Testis (tissue), 2 donors: ENCODE measurements at regions not wholly inside any gene's neighbourhood (a gene's known extent, or its start where the extent isn't known, plus 50 kb on each side); places are given as distances from the start of the nearest gene placed in this dataset.

Experiments
- DNase-seq: peaks from one replicate; pipeline ENCODE4 v3.0.0-alpha.2; 2019
- H3K27ac ChIP-seq, 2 donors: fragments of 200-600 bp; sonication (generic); one replicate each; pipeline ENCODE4 v1.5.1; 2019
- H3K27me3 ChIP-seq: fragments of 200-600 bp; sonication (generic); one replicate; pipeline ENCODE4 v1.5.1; 2019
- H3K36me3 ChIP-seq: fragments of 200-600 bp; sonication (generic); one replicate; pipeline ENCODE4 v1.5.1; 2017; ENCODE audit warnings: low read depth; ENCODE audit errors: missing control alignments
- H3K4me1 ChIP-seq: fragments of 200-600 bp; sonication (generic); one replicate; pipeline ENCODE4 v1.5.1; 2019
- H3K4me3 ChIP-seq, 2 donors: fragments of 200-600 bp; sonication (generic); one replicate each; pipeline ENCODE4 v1.5.1; 2017 to 2019
- H3K9me3 ChIP-seq: fragments of 200-600 bp; sonication (generic); one replicate; pipeline ENCODE4 v1.5.1; 2017
- POLR2A ChIP-seq: fragments of 450-650 bp; IDR thresholded peaks from one replicate; pipeline ENCODE4 v1.6.1; 2017; ENCODE audit warnings: antibody characterized with exemption, mild to moderate bottlenecking, moderate library complexity
- WGBS, 2 donors: methylation state at CpG; one replicate each; pipeline ENCODE4 v1.1.5; 2018; 5-methylcytosine and 5-hydroxymethylcytosine counted together
- intact Hi-C: fragments of 100-400 bp; cut with DNase I; formaldehyde crosslinking; loops from one replicate; pipeline ENCODE4 v1.15.1; 2023; ENCODE audit warnings: low total_unique reads
- TF ChIP-seq, protein P1 (sequence below), 3 experiments: fragments of 450-650 bp in 2 of 3; fragments of 200-600 bp in 1 of 3; sonication (generic) in 1 of 3; IDR thresholded peaks; one replicate each; pipeline ENCODE4 v1.5.1; 2016 to 2019; ENCODE audit warnings: antibody characterized with exemption in 3 of 3, mild to moderate bottlenecking in 2 of 3, moderate library complexity in 1 of 3

DNA sequence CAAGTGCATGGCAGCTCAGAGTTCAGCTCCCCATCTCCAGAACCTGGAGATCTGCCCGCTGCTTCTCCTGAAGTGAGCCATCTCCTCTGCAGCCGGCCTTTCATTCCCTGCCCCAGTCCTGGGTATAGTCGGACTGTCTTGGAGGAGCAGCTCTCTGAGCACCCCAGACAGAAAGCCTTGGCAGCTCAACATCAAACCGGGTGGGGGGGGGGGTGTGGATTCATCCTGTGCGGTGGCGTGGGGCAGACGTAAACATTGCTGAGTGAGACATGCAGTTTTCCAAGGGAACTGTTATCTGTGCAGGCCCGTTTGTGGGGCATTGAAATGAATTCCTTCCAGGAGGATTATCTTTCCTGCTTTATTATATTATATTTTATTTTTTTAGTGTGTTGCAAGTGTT is 125.9 kb upstream of the MYCN start:
- no peak for DNase-seq
- 45 to 59% methylated on average over 7 to 8 of the region's 8 CpGs for WGBS, 2 donors
- Histone ChIP-seq H3K27me3 (no peaks in the 10 kb centered on the region), H3K9me3 (no peaks in the 10 kb centered on the region), H3K4me1 (peaks cover 23% of the 10 kb centered on the region), H3K4me3 (no peak overlapping the region), H3K27ac (no peak overlapping the region), H3K36me3 (no peaks in the 10 kb centered on the region)
- no peak for TF ChIP-seq POLR2A
- TF ChIP-seq, protein P1, sequence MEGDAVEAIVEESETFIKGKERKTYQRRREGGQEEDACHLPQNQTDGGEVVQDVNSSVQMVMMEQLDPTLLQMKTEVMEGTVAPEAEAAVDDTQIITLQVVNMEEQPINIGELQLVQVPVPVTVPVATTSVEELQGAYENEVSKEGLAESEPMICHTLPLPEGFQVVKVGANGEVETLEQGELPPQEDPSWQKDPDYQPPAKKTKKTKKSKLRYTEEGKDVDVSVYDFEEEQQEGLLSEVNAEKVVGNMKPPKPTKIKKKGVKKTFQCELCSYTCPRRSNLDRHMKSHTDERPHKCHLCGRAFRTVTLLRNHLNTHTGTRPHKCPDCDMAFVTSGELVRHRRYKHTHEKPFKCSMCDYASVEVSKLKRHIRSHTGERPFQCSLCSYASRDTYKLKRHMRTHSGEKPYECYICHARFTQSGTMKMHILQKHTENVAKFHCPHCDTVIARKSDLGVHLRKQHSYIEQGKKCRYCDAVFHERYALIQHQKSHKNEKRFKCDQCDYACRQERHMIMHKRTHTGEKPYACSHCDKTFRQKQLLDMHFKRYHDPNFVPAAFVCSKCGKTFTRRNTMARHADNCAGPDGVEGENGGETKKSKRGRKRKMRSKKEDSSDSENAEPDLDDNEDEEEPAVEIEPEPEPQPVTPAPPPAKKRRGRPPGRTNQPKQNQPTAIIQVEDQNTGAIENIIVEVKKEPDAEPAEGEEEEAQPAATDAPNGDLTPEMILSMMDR (IDR thresholded peaks at IDR 0.05): no peak
- intact Hi-C loops: no loop called here

DNA sequence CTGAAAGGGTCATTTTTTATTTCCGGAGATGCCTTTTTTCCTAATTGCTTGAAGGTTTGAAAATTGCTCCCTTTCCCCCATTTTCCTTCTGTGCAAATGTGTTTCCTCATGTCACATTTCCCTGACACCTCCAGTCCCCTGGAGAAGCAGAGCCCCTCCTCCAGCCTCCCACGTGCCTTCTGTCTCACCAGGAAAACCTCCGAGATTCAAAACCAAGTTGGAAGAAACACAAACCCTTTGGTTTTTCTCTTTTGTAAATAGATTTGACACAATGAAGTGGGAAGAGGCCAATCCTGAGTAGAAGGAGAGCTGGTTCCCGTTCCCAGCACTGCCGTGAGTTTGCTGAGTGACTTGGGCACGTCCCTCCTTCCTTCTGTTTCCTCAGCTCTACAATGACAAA is 125.4 kb upstream of the MYCN start:
- 58 to 72% methylated on average over 6 of the region's 6 CpGs for WGBS, 2 donors
- intact Hi-C loops: no loop called here

DNA sequence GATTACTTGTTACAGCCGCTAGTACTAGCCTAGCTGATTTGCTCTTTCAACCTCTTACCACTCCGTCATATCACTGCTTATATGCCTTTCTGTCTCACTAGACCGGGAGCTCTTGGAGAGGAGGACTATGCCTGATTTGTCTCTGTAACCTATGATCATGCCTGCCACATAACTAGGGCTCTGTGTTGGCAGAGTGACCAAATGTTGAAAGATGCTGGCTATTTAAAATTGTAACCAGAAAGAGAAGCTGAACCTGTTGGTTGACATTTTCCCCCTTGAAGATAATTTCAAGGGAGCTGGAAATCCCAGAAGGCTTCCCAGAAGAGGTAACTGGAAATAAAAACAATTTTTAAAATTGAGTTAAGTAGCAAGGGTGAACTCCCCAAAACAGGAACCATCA is 124.1 kb upstream of the MYCN start:
- no peaks in the 10 kb centered on the region for H3K27me3 ChIP-seq
- H3K27ac ChIP-seq: no peak overlapping the region
- TF ChIP-seq POLR2A: no peak
- TF ChIP-seq, protein P1 (IDR thresholded peaks at IDR 0.05): no peak
- H3K4me1 ChIP-seq: peaks cover 17% of the 10 kb centered on the region
- WGBS, 2 donors: 87 to 93% methylated on average over 3 of the region's 3 CpGs
- no peak overlapping the region for H3K4me3 ChIP-seq
- H3K9me3 ChIP-seq: no peaks in the 10 kb centered on the region
- intact Hi-C loops: no loop called here
- DNase-seq: no peak
- H3K36me3 ChIP-seq: no peaks in the 10 kb centered on the region

More for the DNA sequence above, 125.4 kb upstream of the MYCN start:
- Histone ChIP-seq H3K27me3 (no peaks in the 10 kb centered on the region), H3K36me3 (no peaks in the 10 kb centered on the region), H3K27ac (no peak overlapping the region), H3K4me3 (no peak overlapping the region), H3K9me3 (no peaks in the 10 kb centered on the region), H3K4me1 (peaks cover 23% of the 10 kb centered on the region)
- no peak for TF ChIP-seq POLR2A
- TF ChIP-seq, protein P1 (IDR thresholded peaks at IDR 0.05): no peak
- DNase-seq: no peak

DNA sequence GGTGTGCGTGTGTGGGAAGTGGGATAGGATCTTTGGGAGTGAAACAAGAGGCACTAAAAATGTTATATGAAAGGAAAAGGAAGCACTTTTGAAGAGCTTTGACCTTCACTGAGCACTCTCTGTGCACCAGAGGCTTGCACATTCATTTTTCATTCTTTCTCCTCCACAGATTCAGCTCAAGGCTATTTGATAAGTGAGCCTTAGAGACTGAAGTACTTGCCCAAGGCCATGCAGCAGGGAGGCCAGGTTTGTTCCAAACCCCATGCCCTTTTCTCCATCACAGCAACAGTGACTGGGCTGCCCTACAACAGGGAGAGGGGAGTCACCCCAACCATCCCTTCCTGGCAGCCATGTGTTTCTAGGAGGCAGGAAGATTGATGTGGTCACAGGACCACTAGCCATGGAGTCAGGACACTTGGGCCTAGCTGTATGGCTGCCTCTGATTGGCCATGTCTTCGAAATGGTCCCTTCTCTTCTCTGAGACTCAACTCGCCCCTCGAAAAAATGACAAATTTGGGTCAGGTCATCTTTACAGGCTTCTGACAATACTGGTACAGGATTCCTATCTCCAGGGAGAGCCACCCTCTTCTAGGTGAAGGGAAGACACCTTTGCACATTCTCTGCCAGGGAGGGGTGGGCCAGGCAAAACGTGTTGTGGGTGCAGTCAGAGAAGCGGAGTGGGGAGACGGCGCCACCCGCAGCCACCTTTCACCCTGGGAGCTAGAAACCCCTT is 123.5 kb upstream of the MYCN start:
- 78 to 85% methylated on average over 9 of the region's 9 CpGs for WGBS, 2 donors
- Histone ChIP-seq H3K27ac (no peak overlapping the region), H3K27me3 (no peaks in the 10 kb centered on the region), H3K36me3 (no peaks in the 10 kb centered on the region), H3K4me1 (peaks cover 17% of the 10 kb centered on the region), H3K4me3 (no peak overlapping the region), H3K9me3 (no peaks in the 10 kb centered on the region)
- intact Hi-C loops: no loop called here
- DNase-seq: no peak
- TF ChIP-seq POLR2A: no peak
- TF ChIP-seq, protein P1 (IDR thresholded peaks at IDR 0.05): no peak

DNA sequence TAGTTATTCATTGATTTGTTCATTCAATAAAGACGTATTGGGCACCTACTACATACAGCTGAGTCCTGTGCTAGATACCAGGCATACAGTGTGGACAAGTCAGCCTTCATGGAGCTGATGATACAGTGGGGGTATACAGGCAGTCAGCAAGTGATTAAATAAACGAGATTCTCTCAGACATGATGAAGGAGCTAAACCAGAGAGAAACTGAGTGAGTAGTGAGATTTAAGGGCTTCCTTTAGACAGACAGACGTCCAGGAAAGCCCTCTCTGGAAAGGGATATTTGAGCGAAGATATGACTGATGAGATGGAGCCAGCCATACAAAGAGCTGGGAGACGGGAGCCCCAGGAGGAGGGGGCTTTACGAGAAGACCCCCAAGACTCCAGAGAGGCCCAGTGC is 122.6 kb upstream of the MYCN start:
- no peak for DNase-seq
- H3K27me3 ChIP-seq: no peaks in the 10 kb centered on the region
- intact Hi-C loops: no loop called here
- no peaks in the 10 kb centered on the region for H3K9me3 ChIP-seq
- peaks cover 17% of the 10 kb centered on the region for H3K4me1 ChIP-seq
- WGBS, 2 donors: 83 to 85% methylated on average over 6 of the region's 6 CpGs
- TF ChIP-seq POLR2A: no peak
- TF ChIP-seq, protein P1 (IDR thresholded peaks at IDR 0.05): no peak
- no peak overlapping the region for H3K4me3 ChIP-seq
- no peak overlapping the region for H3K27ac ChIP-seq
- H3K36me3 ChIP-seq: no peaks in the 10 kb centered on the region
